GM20000 (cell line): ENCODE measurements at regions not wholly inside any gene's neighbourhood (a gene's known extent, or its start where the extent isn't known, plus 50 kb on each side); places are given as distances from the start of the nearest gene placed in this dataset.

Experiments used
- DNase-seq: peaks from one replicate; pipeline ENCODE4 v3.0.0; 2012; ENCODE audit warnings: low spot score
- TF ChIP-seq, protein P1 (sequence below): IDR thresholded peaks from 2 replicates; pipeline ENCODE4 v1.5.1; 2012; ENCODE audit warnings: mild to moderate bottlenecking, control low read depth; ENCODE audit errors: extremely low read depth, missing control alignments

GRCh38 chr1:10951961-10952360 lies 60.5 kb upstream of the TARDBP start:
- DNase-seq: no peak
- TF ChIP-seq, protein P1, sequence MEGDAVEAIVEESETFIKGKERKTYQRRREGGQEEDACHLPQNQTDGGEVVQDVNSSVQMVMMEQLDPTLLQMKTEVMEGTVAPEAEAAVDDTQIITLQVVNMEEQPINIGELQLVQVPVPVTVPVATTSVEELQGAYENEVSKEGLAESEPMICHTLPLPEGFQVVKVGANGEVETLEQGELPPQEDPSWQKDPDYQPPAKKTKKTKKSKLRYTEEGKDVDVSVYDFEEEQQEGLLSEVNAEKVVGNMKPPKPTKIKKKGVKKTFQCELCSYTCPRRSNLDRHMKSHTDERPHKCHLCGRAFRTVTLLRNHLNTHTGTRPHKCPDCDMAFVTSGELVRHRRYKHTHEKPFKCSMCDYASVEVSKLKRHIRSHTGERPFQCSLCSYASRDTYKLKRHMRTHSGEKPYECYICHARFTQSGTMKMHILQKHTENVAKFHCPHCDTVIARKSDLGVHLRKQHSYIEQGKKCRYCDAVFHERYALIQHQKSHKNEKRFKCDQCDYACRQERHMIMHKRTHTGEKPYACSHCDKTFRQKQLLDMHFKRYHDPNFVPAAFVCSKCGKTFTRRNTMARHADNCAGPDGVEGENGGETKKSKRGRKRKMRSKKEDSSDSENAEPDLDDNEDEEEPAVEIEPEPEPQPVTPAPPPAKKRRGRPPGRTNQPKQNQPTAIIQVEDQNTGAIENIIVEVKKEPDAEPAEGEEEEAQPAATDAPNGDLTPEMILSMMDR: no peak

DNA sequence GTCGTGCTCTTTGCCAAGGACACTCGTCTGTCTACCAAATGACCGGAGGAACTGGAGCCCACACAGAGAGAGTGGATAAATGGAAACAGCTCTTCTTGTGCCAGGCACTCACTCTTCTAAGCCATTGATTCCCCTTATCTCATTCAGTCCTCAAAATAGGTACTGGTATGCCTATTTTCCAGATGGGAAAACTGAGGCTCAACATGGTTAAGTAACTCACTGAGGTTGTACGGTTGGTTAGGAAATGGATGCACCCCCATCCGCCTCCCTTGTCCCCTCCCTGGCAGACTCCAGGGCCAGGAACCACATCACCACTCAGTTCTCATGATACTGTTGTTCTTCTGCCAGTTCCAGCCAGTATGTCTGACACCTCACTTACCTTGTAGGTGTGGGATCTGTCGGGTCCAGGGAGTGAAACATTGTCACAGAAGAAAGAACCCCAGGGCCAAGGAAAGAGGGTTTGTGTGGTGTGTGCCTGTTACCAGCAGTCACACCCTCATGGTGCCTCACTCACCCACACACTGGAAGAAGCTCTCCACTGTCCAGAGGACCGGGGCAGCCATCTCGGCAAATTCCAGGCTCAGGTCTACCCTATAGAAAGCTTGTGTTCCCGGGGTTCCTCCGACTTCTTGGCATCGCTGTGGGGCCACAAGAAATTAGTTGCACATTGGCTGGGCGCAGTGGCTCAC lies 58.8 kb upstream of the TARDBP start:
- TF ChIP-seq, protein P1: no peak
- no peak for DNase-seq

GRCh38 chr1:10957133-10957532 lies 55.3 kb upstream of the TARDBP start:
- TF ChIP-seq, protein P1: no peak
- no peak for DNase-seq

DNA sequence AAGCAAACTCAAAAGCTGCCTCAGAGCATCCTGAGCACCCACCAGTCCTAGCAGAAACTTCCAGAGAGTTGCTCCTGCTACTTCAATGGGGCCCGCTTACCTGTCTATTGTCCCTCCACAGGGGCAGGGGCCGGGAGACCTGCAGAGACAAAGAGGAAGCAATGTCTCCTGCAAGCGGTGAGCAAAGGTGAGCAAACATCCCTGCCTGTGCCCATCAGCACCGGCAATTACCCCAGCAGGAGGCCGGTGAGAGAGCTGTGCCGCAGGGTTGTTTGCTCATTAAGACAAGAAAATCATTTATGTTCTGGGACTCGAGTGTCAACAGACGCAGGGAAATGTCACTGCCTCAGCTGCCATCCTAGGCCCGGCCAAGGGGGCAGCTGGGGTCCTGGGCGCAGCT lies 53.8 kb upstream of the TARDBP start:
- no peak for DNase-seq

GRCh38 chr1:10960411-10961299 lies 51.8 kb upstream of the TARDBP start:
- TF ChIP-seq, protein P1: peak; percentile 68
- DNase-seq: peak; percentile 85

More for the DNA sequence above, 53.8 kb upstream of the TARDBP start:
- TF ChIP-seq, protein P1: no peak

- DNase-seq: no peak
- TF ChIP-seq, protein P1: no peak
These were observed 51.1 kb upstream of the TARDBP start for GRCh38 chr1:10961300-10961833.

DNA sequence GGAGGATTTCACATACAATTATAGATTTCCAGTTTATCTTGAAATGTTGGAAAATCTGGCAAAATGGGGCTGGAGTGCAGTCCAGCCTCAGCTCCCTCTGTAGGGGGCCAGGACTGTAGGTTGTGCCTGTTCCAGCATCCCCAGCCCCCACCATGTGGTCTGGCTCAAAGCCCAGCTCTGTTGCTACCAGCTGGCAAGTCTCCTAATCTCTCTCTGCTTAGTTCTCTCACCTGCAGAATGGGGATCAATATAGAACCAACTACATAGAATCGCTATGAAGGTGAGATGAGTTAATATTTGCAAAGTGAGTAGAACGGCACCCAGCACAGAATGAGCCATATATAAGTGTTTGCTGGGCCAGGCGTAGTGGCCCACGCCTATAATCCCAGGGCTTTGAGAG lies 50.0 kb upstream of the TARDBP start:
- TF ChIP-seq, protein P1: no peak
- DNase-seq: no peak
